RCC 7860 (cell line): ENCODE measurements at regions not wholly inside any gene's neighbourhood (a gene's known extent, or its start where the extent isn't known, plus 50 kb on each side); places are given as distances from the start of the nearest gene placed in this dataset.
"Not testable (repeated sequence)": the region's sequence is repeated elsewhere in the genome, so short reads cannot be mapped to it uniquely, and the experiment has no call there.

Experiments used
- DNase-seq: peaks from one replicate; pipeline ENCODE4 v3.0.0-alpha.2; 2015; ENCODE audit warnings: low spot score
- FAIRE-seq: peaks from 2 replicates; lab custom pipeline; 2012; peaks lifted over from hg19 to GRCh38; lab: Jason Lieb, UNC

DNA sequence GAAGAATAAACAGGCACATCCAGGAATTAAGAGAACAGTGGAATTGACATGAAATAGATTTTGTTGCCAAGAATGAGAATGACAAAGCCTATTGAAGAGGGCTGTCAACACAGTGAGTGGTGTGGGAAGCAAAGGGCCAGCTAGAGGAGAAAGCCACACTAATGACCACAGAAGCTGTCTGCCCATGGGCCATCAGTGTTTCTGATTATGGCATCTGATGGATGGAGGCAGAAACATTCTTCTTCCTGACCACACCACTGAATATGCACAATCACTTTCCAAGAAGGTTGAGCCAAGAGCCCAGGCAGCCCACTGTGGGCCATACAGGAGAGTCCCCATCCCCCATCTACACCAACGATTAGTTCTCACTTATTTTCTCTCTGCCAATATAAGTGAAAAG is 146.0 kb upstream of the SH3BP4 start:
- DNase-seq (no peak), FAIRE-seq (no peak)

DNA sequence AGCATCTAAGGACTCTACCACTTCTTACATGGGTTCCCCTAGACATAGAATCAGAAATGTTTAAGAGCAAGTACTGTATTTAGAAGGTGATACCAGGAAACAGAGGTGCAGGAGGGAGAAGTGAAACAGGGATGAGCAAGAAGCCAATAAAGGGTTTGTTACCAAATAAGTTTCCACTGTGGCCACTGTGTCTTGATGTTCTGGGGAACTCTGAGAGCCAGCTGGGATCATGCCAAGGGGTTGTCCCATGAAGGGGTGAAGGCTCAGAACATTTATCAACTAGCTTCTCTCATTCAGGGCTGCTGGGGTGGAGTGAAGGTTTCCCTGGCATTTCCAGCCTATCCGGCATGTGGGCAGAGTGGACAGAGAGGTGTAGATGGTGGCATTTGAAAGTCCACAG is 147.1 kb upstream of the SH3BP4 start:
- FAIRE-seq, result no peak
- no peak for DNase-seq

- DNase-seq (no peak), FAIRE-seq (no peak)
Observed at GRCh38 chr2:234802845-234803171, 149.0 kb upstream of the SH3BP4 start.

- no peak for FAIRE-seq
- no peak for DNase-seq
Observed at GRCh38 chr2:234802071-234802844, 149.6 kb upstream of the SH3BP4 start.

DNA sequence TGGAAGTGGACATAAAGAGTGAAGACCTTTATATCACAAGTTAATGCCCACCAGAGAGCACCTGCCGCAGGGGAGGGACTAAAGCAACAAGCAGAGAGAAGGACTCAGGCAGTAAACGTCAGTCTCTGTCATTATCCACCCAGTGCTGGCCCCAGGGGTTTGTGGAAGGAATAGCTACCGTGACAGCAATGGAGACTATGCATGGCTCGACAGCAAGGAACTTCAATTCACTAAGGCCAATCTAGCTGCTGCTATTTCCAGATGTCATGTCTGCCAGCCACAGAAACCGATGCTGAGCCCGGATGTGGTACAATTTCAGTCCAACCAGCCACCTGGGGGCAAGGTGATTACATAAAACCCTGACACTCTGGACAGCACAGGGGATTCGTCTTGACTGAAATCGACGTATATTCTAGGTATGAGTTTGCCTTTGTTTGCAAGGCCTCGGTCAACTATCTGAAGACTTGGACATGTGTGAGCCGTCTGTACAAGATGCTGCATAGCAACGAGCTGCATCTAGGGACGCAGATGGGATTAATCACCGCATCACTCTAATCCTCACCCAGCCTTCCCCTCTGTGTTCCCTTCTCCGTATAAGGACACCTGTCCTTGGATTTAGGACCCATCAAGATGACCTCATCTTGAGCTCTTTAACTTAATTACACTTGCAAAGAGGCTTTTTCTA is 154.1 kb upstream of the SH3BP4 start:
- FAIRE-seq (no peak), DNase-seq (no peak)

DNA sequence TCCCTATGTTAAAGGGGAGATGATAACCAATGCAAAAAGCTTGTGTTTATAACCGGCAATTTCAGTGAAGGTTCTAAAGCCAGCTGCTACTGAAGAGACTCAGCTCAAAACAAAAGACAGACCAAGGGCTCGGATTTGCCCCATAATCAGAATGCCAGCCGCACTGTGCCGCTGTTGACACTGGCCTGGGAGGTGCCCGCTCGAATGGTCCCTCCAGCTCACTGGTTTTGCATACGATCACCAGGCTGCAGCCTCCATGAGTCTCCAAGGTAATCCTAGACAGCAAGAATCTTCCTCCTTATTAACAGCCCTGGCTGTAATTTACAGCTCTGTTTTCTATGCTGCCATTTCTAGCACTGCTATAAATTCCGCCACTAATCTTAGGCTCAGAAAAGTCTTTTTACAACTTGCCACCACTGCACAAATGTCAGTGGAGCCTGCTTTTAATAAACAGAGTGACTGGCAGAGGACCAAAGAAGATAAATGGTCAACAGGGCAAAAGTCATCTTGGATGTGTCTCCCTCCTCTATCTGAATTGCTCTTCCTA is 155.7 kb upstream of the SH3BP4 start:
- no peak for DNase-seq
- no peak for FAIRE-seq

DNA sequence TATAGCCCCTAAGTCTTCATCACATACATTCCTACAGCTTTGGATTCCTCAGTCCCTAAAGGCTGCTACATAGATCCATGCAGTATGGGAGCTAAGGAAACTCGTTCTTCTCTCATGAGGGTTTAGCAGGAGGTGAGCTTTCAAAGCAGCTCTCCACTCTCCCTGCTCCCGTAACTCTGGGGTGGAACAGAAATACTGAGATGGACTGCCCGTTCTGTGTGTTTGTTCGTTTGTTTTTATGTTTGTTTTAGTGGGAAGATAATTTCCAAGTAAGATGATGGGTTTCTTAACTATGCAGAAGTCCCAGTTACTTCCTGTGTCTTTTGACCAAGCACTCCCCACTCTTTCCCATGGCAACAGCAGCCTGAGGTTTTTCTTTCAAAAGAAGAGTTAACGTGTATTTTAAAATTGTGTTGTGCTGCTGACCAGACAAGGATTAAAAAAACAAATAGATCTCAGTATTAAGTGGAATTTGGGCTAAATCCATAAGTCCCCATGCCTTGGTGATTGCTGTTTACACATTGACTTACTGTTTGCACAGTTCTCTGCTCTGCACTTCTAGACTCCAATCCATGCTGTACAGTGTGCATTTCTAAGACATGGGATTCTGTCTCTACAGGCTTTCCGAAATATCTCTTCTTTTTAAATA is 156.4 kb upstream of the SH3BP4 start:
- FAIRE-seq (no peak), DNase-seq (no peak)

GRCh38 chr2:234794866-234795265 is 157.0 kb upstream of the SH3BP4 start:
- no peak for FAIRE-seq
- no peak for DNase-seq

- FAIRE-seq (no peak), DNase-seq (no peak)
Observed at GRCh38 chr2:234793212-234793785, 158.5 kb upstream of the SH3BP4 start.

DNA sequence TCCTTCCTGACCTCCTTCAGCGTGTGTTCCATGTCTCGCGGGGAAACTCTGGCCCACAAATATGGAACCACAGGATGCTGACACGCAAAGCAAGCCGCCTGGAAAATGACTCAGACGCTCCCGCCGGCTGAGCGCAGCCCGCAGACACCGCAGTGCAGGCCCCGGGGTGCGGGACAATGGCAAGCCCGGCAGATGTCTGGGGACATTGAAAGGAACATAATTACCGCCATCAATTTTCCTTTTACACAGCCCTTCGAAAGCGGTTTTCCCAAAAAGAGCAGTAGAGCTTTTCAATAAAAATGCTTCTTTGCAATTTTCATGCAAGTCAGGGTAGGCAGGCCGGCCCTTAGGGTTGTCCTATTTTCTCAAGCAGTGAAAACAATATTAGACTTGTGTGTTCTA is 159.2 kb upstream of the SH3BP4 start:
- FAIRE-seq, result no peak
- DNase-seq, result no peak

DNA sequence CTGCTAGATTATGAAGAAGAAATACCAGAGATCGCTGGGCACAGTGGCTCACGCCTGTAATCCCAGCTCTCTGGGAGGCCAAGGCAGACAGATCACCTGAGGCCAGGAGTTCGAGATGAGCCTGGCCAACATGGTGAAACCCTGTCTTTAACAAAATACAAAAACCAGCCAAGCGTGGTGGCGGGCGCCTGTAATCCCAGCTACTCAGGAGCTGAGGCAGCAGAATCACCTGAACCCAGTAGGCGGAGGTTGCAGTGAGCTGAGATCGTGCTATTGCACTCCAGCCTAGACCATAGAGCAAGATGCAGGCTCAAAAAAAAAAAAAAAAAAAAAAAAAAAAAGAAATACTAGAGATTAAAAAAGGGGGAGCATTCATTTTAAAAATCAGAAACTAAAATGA is 159.7 kb upstream of the SH3BP4 start:
- FAIRE-seq, DNase-seq: not testable (repeated sequence)

GRCh38 chr2:234790380-234790779 is 161.4 kb upstream of the SH3BP4 start:
- DNase-seq, result no peak

GRCh38 chr2:234789556-234790325 is 162.1 kb upstream of the SH3BP4 start:
- DNase-seq (no peak), FAIRE-seq (no peak)

More at GRCh38 chr2:234790380-234790779, 161.4 kb upstream of the SH3BP4 start:
- FAIRE-seq, result no peak

- no peak for DNase-seq
- FAIRE-seq, result no peak
Observed at GRCh38 chr2:234788841-234789240, 163.0 kb upstream of the SH3BP4 start.

GRCh38 chr2:234788381-234788780 is 163.4 kb upstream of the SH3BP4 start:
- FAIRE-seq, result no peak
- no peak for DNase-seq

- DNase-seq (no peak), FAIRE-seq (no peak)
Observed at GRCh38 chr2:234787114-234787513, 164.7 kb upstream of the SH3BP4 start.

GRCh38 chr2:234773764-234774409 is 177.9 kb upstream of the SH3BP4 start:
- FAIRE-seq (no peak), DNase-seq (no peak)

- DNase-seq, result no peak
- FAIRE-seq, result no peak
Observed at GRCh38 chr2:234773129-234773528, 178.7 kb upstream of the SH3BP4 start.

- no peak for DNase-seq
- no peak for FAIRE-seq
Observed at GRCh38 chr2:234772733-234773060, 179.1 kb upstream of the SH3BP4 start.

GRCh38 chr2:234771980-234772732 is 179.7 kb upstream of the SH3BP4 start:
- DNase-seq, result no peak
- no peak for FAIRE-seq
